ENCODE measurements at regions not wholly inside any gene's neighbourhood (a gene's known extent, or its start where the extent isn't known, plus 50 kb on each side); places are given as distances from the start of the nearest gene placed in this dataset.

DNA sequence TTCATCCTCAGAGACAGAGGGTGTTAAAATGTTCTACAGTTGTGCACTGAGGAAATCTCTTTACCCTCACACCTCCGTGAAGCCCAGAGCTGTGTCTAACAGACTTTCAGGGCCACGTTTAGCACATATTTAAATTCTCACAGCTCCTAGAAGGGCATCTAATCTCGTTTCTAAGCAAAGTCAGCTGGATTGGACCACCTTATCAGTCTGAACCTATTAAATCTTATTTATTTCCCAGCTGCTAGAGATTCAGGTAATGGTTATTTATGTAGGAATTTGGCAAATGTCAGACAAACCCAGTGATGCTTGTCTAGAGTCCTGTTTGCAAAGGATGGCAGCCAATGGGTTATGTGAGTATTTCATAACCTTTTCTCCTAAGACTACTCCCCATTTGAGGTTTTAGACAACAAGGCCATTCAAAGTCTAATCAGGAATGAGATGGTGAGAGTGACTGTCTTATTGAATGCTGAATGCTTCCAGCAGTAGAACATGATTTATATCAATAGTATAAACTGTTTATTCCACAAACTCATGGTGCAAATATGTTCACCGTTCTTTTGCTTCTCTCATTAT lies 54.8 kb upstream of the EXOC4 start:
- TF ChIP-seq EZH2 (IDR thresholded peaks at IDR 0.05; ENCODE audit: borderline replicate concordance, low read depth, low read length, severe bottlenecking) (no peak), CTCF (IDR thresholded peaks at IDR 0.05; ENCODE audit: borderline replicate concordance, extremely low read depth, low read length, poor library complexity, severe bottlenecking) (no peak)
- H3K27ac ChIP-seq (ENCODE audit: low read length) = no peak overlapping the region
- H3K4me3 ChIP-seq (ENCODE audit: low read depth in 1 of 2, low read length in 2 of 2) = no peak overlapping the region
- H3K4me1 ChIP-seq (ENCODE audit: insufficient read depth, low read length) = no peaks in the 10 kb centered on the region
- H3K4me2 ChIP-seq (ENCODE audit: insufficient read depth, low read length) = no peak overlapping the region
- ATAC-seq (ENCODE audit: insufficient read depth, low read depth) (no peak), DNase-seq (no peak)
- H3K79me2 ChIP-seq (ENCODE audit: insufficient read depth, low read length) = no peaks in the 10 kb centered on the region
- H3K9me3 ChIP-seq (ENCODE audit: insufficient read depth, low read length, severe bottlenecking) = peaks cover 12% of the 10 kb centered on the region
- H4K20me1 ChIP-seq (ENCODE audit: insufficient read depth, low read length) = no peaks in the 10 kb centered on the region
- H3K36me3 ChIP-seq (ENCODE audit: insufficient read depth, low read length) = no peaks in the 10 kb centered on the region
- H3K27me3 ChIP-seq (ENCODE audit: insufficient read depth, low read length, poor library complexity) = no peaks in the 10 kb centered on the region
- no peak overlapping the region for H3K9ac ChIP-seq (ENCODE audit: low read depth, low read length)
- H2AFZ ChIP-seq (ENCODE audit: low read depth, low read length) = no peak overlapping the region

GRCh38 chr7:133199831-133200230 lies 53.0 kb upstream of the EXOC4 start:
- Histone ChIP-seq H3K27me3 (ENCODE audit: insufficient read depth, low read length, poor library complexity) (no peaks in the 10 kb centered on the region), H4K20me1 (ENCODE audit: insufficient read depth, low read length) (no peaks in the 10 kb centered on the region), H3K27ac (ENCODE audit: low read length) (no peak overlapping the region), H3K79me2 (ENCODE audit: insufficient read depth, low read length) (no peaks in the 10 kb centered on the region), H3K4me3 (ENCODE audit: low read depth in 1 of 2, low read length in 2 of 2) (no peak overlapping the region), H3K4me1 (ENCODE audit: insufficient read depth, low read length) (no peaks in the 10 kb centered on the region), H2AFZ (ENCODE audit: low read depth, low read length) (no peak overlapping the region), H3K9me3 (ENCODE audit: insufficient read depth, low read length, severe bottlenecking) (no peaks in the 10 kb centered on the region), H3K36me3 (ENCODE audit: insufficient read depth, low read length) (no peaks in the 10 kb centered on the region), H3K4me2 (ENCODE audit: insufficient read depth, low read length) (no peak overlapping the region), H3K9ac (ENCODE audit: low read depth, low read length) (no peak overlapping the region)
- no peak for TF ChIP-seq CTCF (IDR thresholded peaks at IDR 0.05; ENCODE audit: borderline replicate concordance, extremely low read depth, low read length, poor library complexity, severe bottlenecking)
- TF ChIP-seq EZH2 (IDR thresholded peaks at IDR 0.05; ENCODE audit: borderline replicate concordance, low read depth, low read length, severe bottlenecking) = no peak
- DNase-seq (no peak), ATAC-seq (ENCODE audit: insufficient read depth, low read depth) (no peak)

GRCh38 chr7:133201470-133201869 lies 51.4 kb upstream of the EXOC4 start:
- ATAC-seq (ENCODE audit: insufficient read depth, low read depth) (no peak), DNase-seq (no peak)
- Histone ChIP-seq H4K20me1 (ENCODE audit: insufficient read depth, low read length) (no peaks in the 10 kb centered on the region), H3K4me2 (ENCODE audit: insufficient read depth, low read length) (no peak overlapping the region), H3K9me3 (ENCODE audit: insufficient read depth, low read length, severe bottlenecking) (no peaks in the 10 kb centered on the region), H3K27ac (ENCODE audit: low read length) (no peak overlapping the region), H3K4me3 (ENCODE audit: low read depth in 1 of 2, low read length in 2 of 2) (no peak overlapping the region), H3K27me3 (ENCODE audit: insufficient read depth, low read length, poor library complexity) (no peaks in the 10 kb centered on the region), H3K79me2 (ENCODE audit: insufficient read depth, low read length) (no peaks in the 10 kb centered on the region), H3K9ac (ENCODE audit: low read depth, low read length) (no peak overlapping the region), H2AFZ (ENCODE audit: low read depth, low read length) (no peak overlapping the region), H3K4me1 (ENCODE audit: insufficient read depth, low read length) (no peaks in the 10 kb centered on the region), H3K36me3 (ENCODE audit: insufficient read depth, low read length) (no peaks in the 10 kb centered on the region)
- TF ChIP-seq EZH2 (IDR thresholded peaks at IDR 0.05; ENCODE audit: borderline replicate concordance, low read depth, low read length, severe bottlenecking) (no peak), CTCF (IDR thresholded peaks at IDR 0.05; ENCODE audit: borderline replicate concordance, extremely low read depth, low read length, poor library complexity, severe bottlenecking) (no peak)

DNA sequence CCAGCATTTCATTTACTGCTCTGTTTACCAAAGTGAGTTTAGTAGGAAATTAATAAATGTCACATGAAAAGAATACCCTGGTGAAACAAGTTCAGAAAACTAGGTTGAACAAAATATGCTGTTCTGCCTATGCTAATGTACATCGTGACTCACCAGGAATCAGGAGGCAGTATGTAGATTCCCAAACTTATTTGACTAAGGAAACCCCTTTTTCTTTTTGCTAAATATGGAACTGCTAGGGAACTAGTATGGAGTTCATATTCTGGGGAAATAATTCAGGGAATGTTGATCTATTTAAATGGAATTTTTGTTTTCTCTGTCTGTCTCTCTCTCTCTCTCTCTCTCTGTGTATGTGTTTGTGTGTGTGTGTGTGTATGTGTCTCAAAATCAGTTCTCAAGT lies 49.9 kb upstream of the EXOC4 start:
- no peaks in the 10 kb centered on the region for H3K79me2 ChIP-seq (ENCODE audit: insufficient read depth, low read length)
- ATAC-seq (ENCODE audit: insufficient read depth, low read depth) = no peak

More for the DNA sequence above, 49.9 kb upstream of the EXOC4 start:
- no peak overlapping the region for H3K4me3 ChIP-seq (ENCODE audit: low read depth in 1 of 2, low read length in 2 of 2)
- no peak for DNase-seq
- no peaks in the 10 kb centered on the region for H3K9me3 ChIP-seq (ENCODE audit: insufficient read depth, low read length, severe bottlenecking)
- H3K27ac ChIP-seq (ENCODE audit: low read length) = no peak overlapping the region
- H3K36me3 ChIP-seq (ENCODE audit: insufficient read depth, low read length) = no peaks in the 10 kb centered on the region
- no peak overlapping the region for H2AFZ ChIP-seq (ENCODE audit: low read depth, low read length)
- H3K27me3 ChIP-seq (ENCODE audit: insufficient read depth, low read length, poor library complexity) = no peaks in the 10 kb centered on the region
- no peaks in the 10 kb centered on the region for H4K20me1 ChIP-seq (ENCODE audit: insufficient read depth, low read length)
- H3K4me1 ChIP-seq (ENCODE audit: insufficient read depth, low read length) = no peaks in the 10 kb centered on the region
- TF ChIP-seq EZH2 (IDR thresholded peaks at IDR 0.05; ENCODE audit: borderline replicate concordance, low read depth, low read length, severe bottlenecking) = no peak
- no peak for TF ChIP-seq CTCF (IDR thresholded peaks at IDR 0.05; ENCODE audit: borderline replicate concordance, extremely low read depth, low read length, poor library complexity, severe bottlenecking)
- no peak overlapping the region for H3K9ac ChIP-seq (ENCODE audit: low read depth, low read length)
- H3K4me2 ChIP-seq (ENCODE audit: insufficient read depth, low read length) = no peak overlapping the region

Measured in DND-41 (cell line).